Body of pancreas (tissue), 4 donors: ENCODE measurements at regions not wholly inside any gene's neighbourhood (a gene's known extent, or its start where the extent isn't known, plus 50 kb on each side); places are given as distances from the start of the nearest gene placed in this dataset.

ENCODE experiments used
- ATAC-seq: fragments of 150-250 bp; one replicate; pipeline ENCODE4 v1.9.1; 2016
- DNase-seq, 4 donors: peaks; one replicate each; pipeline ENCODE4 v3.0.0-alpha.2; 2019
- H3K27ac ChIP-seq, 4 donors: fragments of 200-600 bp; sonication (generic); 1 replicate in 3 of 4; 2 replicates in 1 of 4; pipeline versions ENCODE4 v1.5.1 to v1.6.1; 2016 to 2019; ENCODE audit warnings: mild to moderate bottlenecking in 1 of 4, mixed read lengths in 1 of 4, moderate library complexity in 1 of 4
- H3K27me3 ChIP-seq, 2 donors: fragments of 200-600 bp; sonication (generic); one replicate each; pipeline ENCODE4 v1.6.0; 2016; ENCODE audit warnings: mild to moderate bottlenecking in 1 of 2
- H3K36me3 ChIP-seq, 2 donors: fragments of 200-600 bp; sonication (generic); replicated peaks in 1 of 2; 2 replicates each; pipeline ENCODE4 v1.5.1; 2016; ENCODE audit warnings: low read depth in 2 of 2; ENCODE audit not compliant: insufficient read depth in 1 of 2
- H3K4me1 ChIP-seq: fragments of 200-600 bp; sonication (generic); one replicate; pipeline ENCODE4 v1.6.0; 2016
- H3K4me3 ChIP-seq, 2 donors: fragments of 200-600 bp; sonication (generic); 1 replicate in 1 of 2; 2 replicates in 1 of 2; pipeline ENCODE4 v1.5.1; 2016 to 2019
- H3K9me3 ChIP-seq, 3 donors: fragments of 200-600 bp; sonication (generic); 1 replicate in 2 of 3; 2 replicates in 1 of 3; pipeline ENCODE4 v1.5.1; 2016
- CTCF ChIP-seq, 7 experiments: fragments of 450-650 bp in 4 of 7; fragments of 200-600 bp in 3 of 7; sonication (generic) in 3 of 7; IDR thresholded peaks; one replicate each; pipeline ENCODE4 v1.5.1; 2016 to 2019; ENCODE audit warnings: antibody characterized with exemption in 7 of 7
- POLR2A ChIP-seq, 3 donors: fragments of 450-650 bp; IDR thresholded peaks; one replicate each; pipeline ENCODE4 v1.6.1; 2016; ENCODE audit warnings: antibody characterized with exemption in 3 of 3, mild to moderate bottlenecking in 2 of 3
- WGBS, 2 donors: methylation state at CpG; one replicate each; pipeline ENCODE4 v1.1.5; 2017; 5-methylcytosine and 5-hydroxymethylcytosine counted together
- intact Hi-C: fragments of 100-400 bp; cut with DNase I; formaldehyde crosslinking; loops from one replicate; pipeline ENCODE4 v1.15.1; 2023

GRCh38 chr22:47811971-47812370, 1049.5 kb downstream of the TBC1D22A start:
- intact Hi-C loops = no loop called here
- WGBS, 2 donors = 62 to 69% methylated on average over 7 of the region's 7 CpGs
- no peak for DNase-seq

GRCh38 chr22:47810505-47811500, 1048.4 kb downstream of the TBC1D22A start:
- Histone ChIP-seq H3K27ac (no peak overlapping the region), H3K27me3 (no peaks in the 10 kb centered on the region), H3K9me3 (no peaks in the 10 kb centered on the region), H3K36me3 (no peaks in the 10 kb centered on the region), H3K4me1 (no peaks in the 10 kb centered on the region), H3K4me3 (no peak overlapping the region)
- DNase-seq (no peak), ATAC-seq (no peak)
- intact Hi-C loops = no loop called here
- no peak for TF ChIP-seq POLR2A (IDR thresholded peaks at IDR 0.05)
- no peak for TF ChIP-seq CTCF (IDR thresholded peaks at IDR 0.05)
- 53 to 58% methylated on average over 18 to 24 of the region's 24 CpGs for WGBS, 2 donors

More at GRCh38 chr22:47811971-47812370, 1049.5 kb downstream of the TBC1D22A start:
- Histone ChIP-seq H3K4me1 (no peaks in the 10 kb centered on the region), H3K4me3 (no peak overlapping the region), H3K27me3 (no peaks in the 10 kb centered on the region), H3K36me3 (no peaks in the 10 kb centered on the region), H3K9me3 (no peaks in the 10 kb centered on the region), H3K27ac (no peak overlapping the region)
- TF ChIP-seq CTCF (IDR thresholded peaks at IDR 0.05) (no peak), POLR2A (IDR thresholded peaks at IDR 0.05) (no peak)
- ATAC-seq = no peak

GRCh38 chr22:47808886-47809620, 1046.6 kb downstream of the TBC1D22A start:
- no peaks in the 10 kb centered on the region for H3K4me1 ChIP-seq
- no peaks in the 10 kb centered on the region for H3K27me3 ChIP-seq
- no peak overlapping the region for H3K27ac ChIP-seq
- 65 to 78% methylated on average over 2 to 10 of the region's 10 CpGs for WGBS, 2 donors
- TF ChIP-seq CTCF (IDR thresholded peaks at IDR 0.05) (no peak), POLR2A (IDR thresholded peaks at IDR 0.05) (no peak)
- no peaks in the 10 kb centered on the region for H3K36me3 ChIP-seq
- no peak overlapping the region for H3K4me3 ChIP-seq
- no peaks in the 10 kb centered on the region for H3K9me3 ChIP-seq
- intact Hi-C loops = no loop called here
- DNase-seq (no peak), ATAC-seq (no peak)

GRCh38 chr22:47808236-47808635, 1045.8 kb downstream of the TBC1D22A start:
- intact Hi-C loops = no loop called here
- DNase-seq (no peak), ATAC-seq (no peak)
- H3K4me3 ChIP-seq = no peak overlapping the region
- 51 to 66% methylated on average over 5 to 6 of the region's 6 CpGs for WGBS, 2 donors
- no peaks in the 10 kb centered on the region for H3K36me3 ChIP-seq
- no peak for TF ChIP-seq CTCF (IDR thresholded peaks at IDR 0.05)
- no peak for TF ChIP-seq POLR2A (IDR thresholded peaks at IDR 0.05)
- no peak overlapping the region for H3K27ac ChIP-seq
- H3K27me3 ChIP-seq = no peaks in the 10 kb centered on the region
- no peaks in the 10 kb centered on the region for H3K4me1 ChIP-seq
- H3K9me3 ChIP-seq = no peaks in the 10 kb centered on the region
